Activated naive CD4-positive, alpha-beta T cell treated with anti-CD3 and anti-CD28 coated beads, Interleukin-2, amount 50 U/mL, for 72 hours (primary cell): ENCODE measurements at regions not wholly inside any gene's neighbourhood (a gene's known extent, or its start where the extent isn't known, plus 50 kb on each side); places are given as distances from the start of the nearest gene placed in this dataset.

Experiments
- ATAC-seq, 2 donors: fragments of 150-1000 bp; cut with Tn5 transposase; 2 replicates each; pipeline ENCODE4 v1.10.0; 2021; ENCODE audit warnings: mild to moderate bottlenecking in 2 of 2, moderate library complexity in 2 of 2
- DNase-seq, 2 donors: peaks; one replicate each; pipeline ENCODE4 v3.0.0; 2021 to 2022; ENCODE audit warnings: low spot score in 2 of 2
- H3K27ac Mint-ChIP-seq, 2 donors: one replicate each; pipeline ENCODE4 v1.8.0; 2022; ENCODE audit warnings: mild to moderate bottlenecking in 2 of 2, mixed read lengths in 2 of 2
- H3K36me3 Mint-ChIP-seq, 2 donors: one replicate each; pipeline ENCODE4 v1.8.0; 2022; ENCODE audit warnings: mixed read lengths in 2 of 2
- H3K9me3 Mint-ChIP-seq, 2 donors: one replicate each; pipeline ENCODE4 v1.8.0; 2022; ENCODE audit warnings: mixed read lengths in 2 of 2

DNA sequence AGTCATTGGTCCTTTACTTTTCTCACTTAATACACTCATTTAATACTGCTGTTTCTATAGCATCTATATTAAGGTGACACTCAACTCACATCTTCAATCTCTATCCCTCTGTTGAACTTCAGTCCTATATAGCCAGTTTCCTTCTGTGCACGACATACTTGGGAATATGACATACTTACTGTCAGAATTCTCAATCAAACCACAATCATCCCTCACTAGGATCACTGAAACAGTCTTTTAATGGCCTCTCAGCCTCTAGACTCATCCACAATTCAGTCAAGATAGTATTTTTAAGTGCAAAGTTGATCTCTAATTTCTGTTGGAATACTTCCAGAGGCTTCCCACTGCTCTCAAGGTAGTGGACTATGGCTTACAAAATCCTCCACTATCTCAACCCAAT lies 251.0 kb upstream of the MEF2C start:
- ATAC-seq (no peak), DNase-seq (no peak)
- Mint-ChIP-seq H3K27ac (no peak overlapping the region), H3K9me3 (peaks cover 0 to 7% of the 10 kb centered on the region in 2 donors), H3K36me3 (no peaks in the 10 kb centered on the region)

- Mint-ChIP-seq H3K27ac (no peak overlapping the region), H3K9me3 (peaks cover 0 to 12% of the 10 kb centered on the region in 2 donors), H3K36me3 (no peaks in the 10 kb centered on the region)
- DNase-seq (no peak), ATAC-seq (no peak)
Observed at GRCh38 chr5:89133129-89133528, 250.1 kb upstream of the MEF2C start.

GRCh38 chr5:89130851-89131250 lies 247.9 kb upstream of the MEF2C start:
- DNase-seq = no peak
- H3K36me3 Mint-ChIP-seq = no peaks in the 10 kb centered on the region
- ATAC-seq = no peak
- H3K27ac Mint-ChIP-seq = no peak overlapping the region
- peaks cover 0 to 5% of the 10 kb centered on the region in 2 donors for H3K9me3 Mint-ChIP-seq

GRCh38 chr5:89129941-89130340 lies 247.0 kb upstream of the MEF2C start:
- Mint-ChIP-seq H3K36me3 (no peaks in the 10 kb centered on the region), H3K27ac (no peak overlapping the region), H3K9me3 (peaks cover 2 to 5% of the 10 kb centered on the region in 2 donors)
- ATAC-seq = no peak
- no peak for DNase-seq

DNA sequence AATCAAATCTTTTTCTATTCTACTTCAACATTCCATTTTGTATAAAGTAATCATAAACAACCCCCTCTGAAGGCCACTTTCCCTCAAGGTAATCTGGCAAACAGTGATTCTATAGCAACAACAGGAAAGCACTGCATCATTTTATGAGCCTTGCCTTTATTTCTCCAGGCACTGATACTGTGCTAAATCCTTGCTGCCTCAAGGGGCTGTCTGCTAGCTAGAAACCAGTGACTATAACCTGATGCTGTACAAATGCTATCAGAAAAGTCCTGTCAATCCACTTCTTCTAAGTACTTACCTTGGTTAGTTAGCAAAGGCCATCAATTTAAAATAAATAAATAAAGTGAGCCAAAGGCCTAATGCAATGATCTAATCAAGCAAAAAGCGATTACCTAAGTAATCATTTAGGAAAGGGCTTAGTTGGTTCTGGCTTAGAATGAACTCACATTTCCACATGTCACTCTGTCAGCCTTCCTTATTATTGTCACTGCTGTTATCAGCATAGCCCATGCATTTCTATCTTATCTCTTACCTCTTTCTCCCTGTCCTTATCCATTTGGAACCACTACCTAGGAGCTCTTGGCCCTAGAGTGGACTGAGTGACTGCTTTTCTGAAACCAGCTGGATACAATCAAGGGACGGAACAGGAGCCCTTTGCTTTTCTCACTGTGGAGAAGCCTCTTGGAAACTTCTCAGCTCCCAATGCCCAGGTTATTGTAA lies 246.1 kb upstream of the MEF2C start:
- Mint-ChIP-seq H3K27ac (no peak overlapping the region), H3K9me3 (peaks cover 5 to 7% of the 10 kb centered on the region in 2 donors), H3K36me3 (no peaks in the 10 kb centered on the region)
- DNase-seq = no peak
- no peak for ATAC-seq

DNA sequence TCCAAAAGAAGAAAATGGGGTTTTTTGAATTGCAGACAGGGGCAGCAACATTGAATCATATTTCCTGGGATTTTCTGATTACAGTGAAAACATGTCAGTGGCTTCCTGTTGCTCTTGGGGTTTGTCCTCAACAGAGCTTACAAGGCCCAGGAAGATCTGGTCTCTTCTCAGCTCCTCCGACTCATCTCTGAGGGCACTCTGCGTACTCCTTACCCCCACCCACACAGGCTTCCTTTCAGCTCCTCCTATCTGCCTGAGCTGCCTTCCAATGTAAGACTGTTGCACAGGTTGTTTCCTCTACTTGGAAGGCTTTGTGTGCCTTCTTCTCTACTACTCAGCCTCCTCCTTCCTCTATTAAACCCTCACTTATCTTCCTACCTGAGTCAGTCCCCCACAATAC lies 245.1 kb upstream of the MEF2C start:
- Mint-ChIP-seq H3K36me3 (no peaks in the 10 kb centered on the region), H3K9me3 (peaks cover 7 to 8% of the 10 kb centered on the region in 2 donors), H3K27ac (no peak overlapping the region)
- no peak for ATAC-seq
- DNase-seq = no peak

DNA sequence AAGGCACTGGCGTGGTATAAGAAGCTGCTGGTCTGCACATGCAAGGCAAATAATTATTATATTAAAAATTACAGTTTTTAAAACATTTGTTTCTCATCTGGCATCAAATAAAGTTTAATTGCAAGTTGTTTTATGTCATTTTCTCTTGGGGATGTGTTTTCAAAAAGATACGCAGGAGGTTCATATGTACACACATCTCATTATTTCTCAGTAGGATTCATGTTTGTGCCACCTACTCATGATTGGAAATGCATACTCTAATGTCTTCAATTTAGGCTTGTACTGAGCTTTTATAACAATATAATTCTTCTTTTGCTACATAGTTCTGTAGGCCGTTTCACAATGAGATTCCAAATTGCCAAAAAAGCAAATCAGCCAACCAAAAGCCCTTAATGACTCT lies 244.2 kb upstream of the MEF2C start:
- H3K36me3 Mint-ChIP-seq = no peaks in the 10 kb centered on the region
- ATAC-seq (no peak), DNase-seq (no peak)
- peaks cover 7 to 12% of the 10 kb centered on the region in 2 donors for H3K9me3 Mint-ChIP-seq
- no peak overlapping the region for H3K27ac Mint-ChIP-seq

DNA sequence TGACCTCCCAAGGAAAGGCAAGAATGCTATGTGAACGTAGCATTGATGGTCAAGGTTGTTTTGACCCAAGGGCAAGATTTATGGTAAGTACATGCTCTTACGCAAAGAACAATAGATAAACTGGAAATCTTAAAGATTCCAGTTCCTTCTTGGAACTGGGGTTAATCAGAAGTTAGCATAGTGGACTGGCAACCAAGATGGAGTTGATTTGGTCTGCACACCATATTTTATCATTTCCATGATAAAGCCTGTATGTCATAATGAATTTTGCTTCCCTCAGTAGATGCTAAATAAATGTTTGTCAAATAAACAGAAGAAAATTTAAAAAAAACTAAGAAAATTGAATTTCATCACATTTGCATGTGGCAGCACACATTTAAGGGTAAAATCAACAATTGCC lies 242.4 kb upstream of the MEF2C start:
- H3K27ac Mint-ChIP-seq = no peak overlapping the region
- ATAC-seq (no peak), DNase-seq (no peak)
- peaks cover 7 to 13% of the 10 kb centered on the region in 2 donors for H3K9me3 Mint-ChIP-seq
- H3K36me3 Mint-ChIP-seq = no peaks in the 10 kb centered on the region

GRCh38 chr5:89123581-89123980 lies 240.6 kb upstream of the MEF2C start:
- no peaks in the 10 kb centered on the region for H3K36me3 Mint-ChIP-seq
- ATAC-seq (no peak), DNase-seq (no peak)
- peaks cover 7 to 13% of the 10 kb centered on the region in 2 donors for H3K9me3 Mint-ChIP-seq
- H3K27ac Mint-ChIP-seq = no peak overlapping the region

GRCh38 chr5:89120719-89121118 lies 237.7 kb upstream of the MEF2C start:
- DNase-seq (no peak), ATAC-seq (no peak)
- H3K36me3 Mint-ChIP-seq = no peaks in the 10 kb centered on the region
- peaks cover 7 to 8% of the 10 kb centered on the region in 2 donors for H3K9me3 Mint-ChIP-seq
- no peak overlapping the region for H3K27ac Mint-ChIP-seq

DNA sequence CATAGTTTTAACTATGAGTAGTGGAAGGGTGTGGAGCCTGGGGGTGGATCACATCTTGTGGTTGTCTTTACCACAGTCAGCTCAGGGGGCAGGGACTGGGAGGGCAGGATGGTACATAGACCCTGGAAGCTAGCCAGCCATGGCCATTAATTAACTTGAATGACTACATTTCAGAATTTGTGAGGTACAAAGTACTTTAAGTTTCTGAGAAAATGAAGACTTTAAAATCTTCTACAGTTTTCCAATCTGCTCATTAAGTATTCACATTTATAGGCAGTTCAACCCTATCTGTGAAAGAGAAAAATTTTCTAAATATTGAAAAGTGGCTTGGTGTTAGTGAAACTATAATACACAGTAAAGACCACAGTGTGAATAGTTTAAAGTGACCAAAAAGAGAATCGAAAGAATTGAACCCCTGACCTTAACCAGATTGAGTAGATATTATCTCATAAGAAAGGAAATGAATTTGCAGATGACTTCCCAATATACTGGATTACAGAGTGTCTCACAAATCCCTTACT lies 234.2 kb upstream of the MEF2C start:
- ATAC-seq = no peak
- peaks cover 0 to 2% of the 10 kb centered on the region in 2 donors for H3K9me3 Mint-ChIP-seq

GRCh38 chr5:89110916-89111646 lies 228.1 kb upstream of the MEF2C start:
- no peaks in the 10 kb centered on the region for H3K36me3 Mint-ChIP-seq
- DNase-seq (no peak), ATAC-seq (no peak)
- peaks cover 5 to 8% of the 10 kb centered on the region in 2 donors for H3K9me3 Mint-ChIP-seq
- no peak overlapping the region for H3K27ac Mint-ChIP-seq

More for the DNA sequence above, 234.2 kb upstream of the MEF2C start:
- no peaks in the 10 kb centered on the region for H3K36me3 Mint-ChIP-seq
- no peak overlapping the region for H3K27ac Mint-ChIP-seq
- no peak for DNase-seq

DNA sequence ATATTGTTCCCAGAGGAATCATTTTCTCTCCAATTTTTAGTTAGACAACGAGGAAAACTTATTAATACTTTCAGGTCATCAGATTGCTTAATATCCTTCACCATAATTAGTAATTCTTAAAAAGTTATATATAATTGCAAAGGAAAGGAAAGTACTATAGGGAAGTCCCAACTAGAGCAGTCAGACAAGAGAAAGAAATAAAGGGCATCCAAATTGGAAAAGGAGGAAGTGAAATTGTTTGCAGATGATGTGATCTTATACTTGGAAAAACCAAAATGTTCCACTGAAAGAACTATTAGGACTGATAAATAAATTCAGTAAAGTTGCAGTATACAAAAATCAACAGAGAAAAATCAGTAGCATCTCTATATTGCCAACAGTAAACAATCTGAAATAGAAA lies 223.5 kb upstream of the MEF2C start:
- no peak for DNase-seq
- H3K27ac Mint-ChIP-seq = no peak overlapping the region
- peaks cover 5 to 14% of the 10 kb centered on the region in 2 donors for H3K9me3 Mint-ChIP-seq
- H3K36me3 Mint-ChIP-seq = no peaks in the 10 kb centered on the region
- ATAC-seq = no peak

DNA sequence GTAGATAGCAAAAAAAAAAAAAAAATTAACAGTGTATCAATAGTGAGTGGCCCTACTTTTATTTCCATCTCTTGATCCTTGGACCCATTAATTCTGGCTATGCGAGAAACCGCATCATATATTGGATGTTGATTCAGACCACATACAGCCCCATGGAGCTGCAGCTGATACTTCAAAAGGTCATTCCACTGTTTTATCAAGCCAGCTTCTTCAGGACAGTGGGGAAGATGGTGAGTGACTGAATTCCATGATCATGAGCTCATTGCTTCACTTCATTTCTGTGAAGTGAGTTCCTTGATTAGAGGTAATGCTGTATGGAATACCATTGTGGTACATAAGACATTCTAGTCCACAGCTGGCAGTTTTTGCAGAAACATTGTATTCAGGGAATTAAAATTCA lies 222.9 kb upstream of the MEF2C start:
- DNase-seq (no peak), ATAC-seq (no peak)
- Mint-ChIP-seq H3K27ac (no peak overlapping the region), H3K9me3 (peaks cover 5 to 14% of the 10 kb centered on the region in 2 donors), H3K36me3 (no peaks in the 10 kb centered on the region)

DNA sequence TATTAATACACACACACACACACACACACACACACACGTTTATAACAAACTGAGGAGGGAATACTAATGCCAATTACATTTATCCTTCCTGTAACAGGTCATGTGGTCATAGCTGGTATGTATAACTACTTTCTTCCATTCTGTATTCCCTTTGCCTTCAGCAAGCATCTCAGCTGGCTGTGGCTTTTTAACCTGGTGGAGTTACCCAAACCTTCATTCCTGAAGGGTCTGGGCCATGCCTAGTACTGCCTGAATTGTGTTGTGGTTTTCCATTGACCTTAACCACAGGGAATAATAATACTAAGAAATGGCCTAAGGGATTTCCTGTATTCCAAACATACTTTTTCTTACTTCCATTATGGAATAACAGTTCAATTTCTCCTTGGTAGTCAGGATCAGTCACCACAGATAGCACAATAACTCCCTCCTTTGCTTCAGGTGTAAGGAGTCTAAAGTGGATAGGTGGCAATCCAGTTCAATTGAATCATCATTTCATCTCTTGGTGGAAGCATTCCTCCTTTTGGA lies 222.2 kb upstream of the MEF2C start:
- ATAC-seq (no peak), DNase-seq (no peak)
- no peaks in the 10 kb centered on the region for H3K36me3 Mint-ChIP-seq
- H3K9me3 Mint-ChIP-seq = peaks cover 5 to 14% of the 10 kb centered on the region in 2 donors
- H3K27ac Mint-ChIP-seq = no peak overlapping the region

GRCh38 chr5:89098199-89098756 lies 215.3 kb upstream of the MEF2C start:
- H3K27ac Mint-ChIP-seq = no peak overlapping the region
- no peaks in the 10 kb centered on the region for H3K36me3 Mint-ChIP-seq
- DNase-seq (no peak), ATAC-seq (no peak)
- H3K9me3 Mint-ChIP-seq = peaks cover 3 to 4% of the 10 kb centered on the region in 2 donors

GRCh38 chr5:89097103-89097502 lies 214.1 kb upstream of the MEF2C start:
- H3K9me3 Mint-ChIP-seq = peaks cover 3 to 4% of the 10 kb centered on the region in 2 donors
- no peak for ATAC-seq
- no peak overlapping the region for H3K27ac Mint-ChIP-seq
- no peak for DNase-seq
- H3K36me3 Mint-ChIP-seq = no peaks in the 10 kb centered on the region
